Medulla oblongata (tissue), 1 donor: ENCODE measurements at regions not wholly inside any gene's neighbourhood (a gene's known extent, or its start where the extent isn't known, plus 50 kb on each side); places are given as distances from the start of the nearest gene placed in this dataset.
A peak's percentile ranks its signal among the peaks of the same experiment; 100 is the strongest.

Experiments used
- DNase-seq: peaks from one replicate; pipeline ENCODE4 v3.0.0-alpha.2; 2015; ENCODE audit errors: extremely low spot score

DNA sequence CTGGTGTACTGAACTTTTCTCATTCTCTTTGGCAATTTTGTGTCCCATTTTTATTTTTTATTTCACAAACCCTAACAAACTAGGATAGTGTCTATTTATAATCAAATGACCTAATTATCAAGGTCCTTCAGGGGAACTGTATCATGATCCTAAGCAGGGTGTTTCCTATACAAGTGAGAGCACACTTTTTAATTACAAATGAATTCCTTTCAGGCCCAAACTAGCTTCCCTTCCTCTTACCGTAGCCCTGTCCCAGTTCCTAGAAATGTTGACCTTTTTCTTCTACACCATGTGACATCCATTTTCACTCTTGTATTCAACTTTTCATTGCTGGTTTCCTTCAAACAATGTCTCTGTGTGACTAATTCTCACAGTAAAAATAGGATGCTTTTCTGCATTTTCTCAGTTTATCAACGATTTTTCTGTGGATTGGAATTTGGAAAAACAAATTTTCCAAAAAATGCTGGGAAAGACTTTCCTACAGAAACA lies 411.4 kb downstream of the CCDC91 start:
- DNase-seq: no peak

GRCh38 chr12:28602786-28603185 lies 412.5 kb downstream of the CCDC91 start:
- DNase-seq: no peak

- no peak for DNase-seq
These were observed 413.0 kb downstream of the CCDC91 start for GRCh38 chr12:28603239-28603638.

DNA sequence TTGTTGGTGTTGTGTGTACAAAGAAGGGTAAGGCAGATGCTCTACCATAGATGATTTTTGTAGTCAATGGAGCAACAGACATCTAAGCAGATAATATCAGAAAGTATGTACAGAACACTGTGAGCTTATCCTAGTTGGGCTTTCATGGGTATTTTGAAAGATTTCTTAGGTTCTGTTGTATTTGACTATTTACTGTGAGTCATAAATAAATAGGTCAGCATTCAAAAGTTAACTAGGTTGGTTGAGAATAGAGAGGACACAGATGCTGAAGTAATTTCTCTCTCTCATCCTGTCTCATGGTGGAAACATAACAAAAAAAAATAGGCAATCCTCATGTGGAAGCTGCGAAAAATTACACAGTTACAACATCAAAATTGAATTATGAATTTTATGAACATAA lies 413.5 kb downstream of the CCDC91 start:
- no peak for DNase-seq

DNA sequence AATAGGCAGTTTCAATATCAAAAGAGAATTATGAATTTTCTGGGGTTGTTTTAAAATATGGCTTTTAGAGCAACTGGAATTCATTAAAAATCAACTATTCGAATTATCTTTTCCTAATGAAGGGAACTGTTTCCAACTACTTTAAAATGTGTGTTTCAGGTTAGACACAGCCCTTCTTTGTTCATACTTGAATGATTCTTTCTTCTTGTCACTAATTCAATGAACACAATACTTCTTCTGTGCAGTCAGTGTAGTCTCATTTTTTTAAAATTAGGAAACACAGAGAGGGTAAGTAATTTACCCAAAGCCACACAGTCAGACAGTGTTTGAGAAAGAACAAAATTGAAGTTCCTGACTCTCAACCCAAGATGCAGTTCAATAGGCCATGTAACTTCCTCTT lies 414.0 kb downstream of the CCDC91 start:
- peak; percentile 13 for DNase-seq

DNA sequence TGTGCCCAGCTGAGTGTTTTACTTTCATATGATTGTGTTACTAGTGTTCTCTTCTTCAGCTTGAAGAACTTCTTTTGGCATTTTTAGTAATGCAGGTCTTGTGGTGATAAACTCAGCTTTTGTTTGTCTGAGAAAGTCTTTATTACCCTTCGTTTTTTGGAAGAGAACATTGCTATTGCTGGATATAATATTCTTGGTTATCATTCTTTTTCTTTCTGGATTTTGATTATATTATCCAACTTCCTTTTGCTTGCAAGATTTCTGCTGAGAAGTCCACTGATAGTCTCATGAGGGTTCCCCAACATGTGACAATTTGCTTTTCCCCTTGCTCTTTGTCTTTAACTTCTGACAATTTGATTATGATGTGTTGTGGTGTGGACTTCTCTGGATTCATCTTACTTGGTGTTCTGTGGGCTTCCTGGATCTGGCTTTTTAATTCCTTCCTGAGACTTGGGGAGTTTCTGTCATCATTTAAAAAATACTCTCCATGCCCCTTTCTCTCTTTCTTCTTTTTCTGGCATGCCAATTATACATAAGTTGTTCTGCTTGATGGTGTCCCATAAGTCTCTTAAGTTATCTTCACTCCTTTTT lies 416.8 kb downstream of the CCDC91 start:
- no peak for DNase-seq

- DNase-seq: no peak
These were observed 420.3 kb downstream of the CCDC91 start for GRCh38 chr12:28610401-28611114.

DNA sequence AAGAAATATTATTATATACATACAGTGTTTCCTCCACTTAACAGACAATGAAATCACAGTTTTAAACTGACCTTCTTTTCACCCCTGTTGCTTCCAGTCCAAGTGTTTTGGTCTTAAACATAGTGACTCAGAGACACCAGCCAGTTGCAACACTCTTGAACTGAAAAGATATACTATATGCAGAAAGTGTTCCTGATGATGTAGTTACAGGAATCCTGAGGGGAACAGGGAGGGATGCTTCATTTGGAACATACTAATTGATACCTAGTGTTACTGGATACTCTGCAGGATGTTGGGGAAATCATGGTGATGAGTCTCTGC lies 420.8 kb downstream of the CCDC91 start:
- no peak for DNase-seq

GRCh38 chr12:28611449-28611848 lies 421.2 kb downstream of the CCDC91 start:
- no peak for DNase-seq

DNA sequence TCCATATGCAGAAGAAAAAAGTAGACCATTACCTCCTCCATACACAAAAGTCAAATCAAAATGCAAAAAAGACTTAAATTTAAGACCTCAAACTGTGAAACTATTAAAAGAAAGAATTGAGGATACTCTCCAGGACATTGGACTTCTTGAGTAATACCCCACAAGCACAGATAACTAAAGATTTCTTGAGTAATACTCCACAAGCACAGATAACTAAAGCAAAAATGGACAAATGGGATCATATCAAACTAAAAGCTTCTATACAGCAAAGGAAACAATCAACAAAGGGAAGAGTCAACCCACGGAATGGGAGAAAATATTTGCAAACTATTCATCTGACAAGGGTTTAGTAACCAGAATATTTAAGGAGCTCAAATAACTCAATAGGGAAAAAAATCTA lies 427.9 kb downstream of the CCDC91 start:
- DNase-seq: no peak

GRCh38 chr12:28618772-28619171 lies 428.5 kb downstream of the CCDC91 start:
- no peak for DNase-seq

- no peak for DNase-seq
These were observed 430.0 kb downstream of the CCDC91 start for GRCh38 chr12:28620281-28620680.

DNA sequence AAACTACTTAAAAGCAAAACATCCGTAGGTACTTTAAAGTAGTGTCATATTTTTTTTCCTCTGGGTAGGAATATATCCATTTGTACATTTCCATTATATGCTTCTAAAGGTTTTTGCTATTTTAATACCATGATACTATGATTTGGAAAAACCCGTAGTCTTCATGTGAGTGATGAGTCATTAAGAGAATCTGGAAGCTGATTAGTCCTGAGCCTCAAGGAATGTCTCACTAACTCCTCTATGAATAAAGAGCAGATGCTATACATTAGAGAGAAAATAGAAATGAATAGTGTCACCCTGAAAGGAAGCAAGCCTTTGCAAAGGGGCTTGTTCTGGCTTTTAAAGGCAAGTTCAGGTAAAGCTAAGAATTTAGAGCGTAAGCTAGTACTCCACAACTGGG lies 432.1 kb downstream of the CCDC91 start:
- DNase-seq: no peak

GRCh38 chr12:28626504-28626903 lies 436.2 kb downstream of the CCDC91 start:
- no peak for DNase-seq

GRCh38 chr12:28629691-28630090 lies 439.4 kb downstream of the CCDC91 start:
- peak; percentile 36 for DNase-seq

- DNase-seq: no peak
These were observed 441.6 kb downstream of the CCDC91 start for GRCh38 chr12:28631831-28632230.

DNA sequence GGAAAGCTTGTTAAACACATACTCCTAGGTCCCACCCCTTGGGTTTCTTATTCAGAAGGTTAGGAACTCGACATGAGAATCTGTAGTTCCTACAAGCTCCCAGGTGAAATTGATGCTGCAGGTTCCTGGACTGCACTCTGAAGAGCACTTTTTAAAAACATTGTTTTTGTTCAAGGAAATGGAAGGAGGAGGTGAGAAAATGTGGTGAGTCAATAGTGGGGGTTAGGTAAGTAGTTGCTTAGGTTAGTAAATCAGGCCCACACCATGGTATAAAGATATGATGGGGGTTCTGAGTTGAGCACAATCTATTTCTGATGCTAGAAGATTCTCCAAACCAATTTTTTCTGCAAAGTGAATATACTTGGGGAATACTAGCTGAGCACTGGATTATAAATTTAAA lies 450.3 kb downstream of the CCDC91 start:
- no peak for DNase-seq

DNA sequence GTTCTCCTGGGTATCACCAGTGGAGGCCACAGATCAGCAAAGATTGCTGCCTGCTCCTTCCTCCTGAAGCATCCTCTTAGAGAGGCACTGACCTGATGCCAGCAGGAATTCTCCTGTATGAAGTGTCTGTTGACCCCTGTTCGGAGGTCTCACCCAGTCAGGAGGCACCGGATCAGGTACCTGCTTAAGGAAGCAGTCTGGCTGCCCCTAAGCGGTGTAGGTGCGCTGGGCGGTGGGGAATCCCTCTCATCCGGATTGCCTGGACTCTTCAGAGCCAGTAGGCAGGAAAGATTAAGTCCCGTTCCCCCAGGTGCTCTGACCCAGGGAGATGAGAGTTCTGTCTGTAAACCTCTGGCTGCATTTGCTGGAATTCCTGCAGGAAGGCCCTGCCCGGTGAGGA lies 455.2 kb downstream of the CCDC91 start:
- no peak for DNase-seq

GRCh38 chr12:28645891-28646290 lies 455.6 kb downstream of the CCDC91 start:
- DNase-seq: no peak

DNA sequence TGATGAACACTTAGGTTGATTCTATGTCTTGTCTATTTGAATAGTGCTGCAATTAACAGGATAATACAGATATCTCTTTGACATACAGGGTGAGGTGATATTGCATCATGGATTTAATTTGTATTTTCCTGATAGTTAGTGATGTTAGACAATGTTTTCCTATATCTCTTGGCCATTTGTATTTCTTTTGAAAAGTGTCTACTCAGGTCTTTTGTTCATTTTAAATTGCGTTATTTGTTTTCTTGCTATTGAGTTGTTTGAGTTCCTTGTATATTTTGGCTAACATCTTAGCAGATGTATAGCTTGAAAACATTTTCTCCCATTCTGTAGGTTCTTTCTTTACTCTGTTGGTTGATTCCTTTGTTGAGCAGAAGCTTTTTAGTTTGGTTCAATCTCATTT lies 460.6 kb downstream of the CCDC91 start:
- DNase-seq: no peak

GRCh38 chr12:28652239-28652638 lies 462.0 kb downstream of the CCDC91 start:
- no peak for DNase-seq

DNA sequence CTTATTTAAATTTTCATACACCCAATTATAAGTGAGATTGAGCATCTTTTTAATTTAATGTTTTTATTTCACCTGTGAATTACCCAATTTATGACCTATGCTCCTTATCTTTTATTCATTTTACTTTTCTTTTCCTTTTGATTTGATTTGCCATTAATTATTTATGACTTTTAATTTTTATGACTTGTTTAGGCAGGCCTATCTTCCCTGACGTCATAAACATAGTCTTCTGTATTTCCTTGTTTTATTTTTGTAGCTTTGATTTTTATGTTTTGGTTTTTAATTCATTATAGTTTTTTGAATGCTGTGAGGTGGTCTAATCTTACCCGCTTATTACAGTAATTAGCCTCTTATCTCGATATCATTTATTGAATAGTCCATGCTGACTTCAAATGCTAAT lies 467.1 kb upstream of the FAR2 start:
- no peak for DNase-seq

- no peak for DNase-seq
These were observed 465.7 kb upstream of the FAR2 start for GRCh38 chr12:28683366-28683765.
